GM12878 (cell line): ENCODE measurements at regions not wholly inside any gene's neighbourhood (a gene's known extent, or its start where the extent isn't known, plus 50 kb on each side); places are given as distances from the start of the nearest gene placed in this dataset.

Experiments used
- ATAC-seq: fragments of 200-7000 bp; cut with Tn5 transposase; 3 replicates; pipeline ENCODE4 v1.9.1; 2020; ENCODE audit warnings: mild to moderate bottlenecking, moderate library complexity
- BruUV-seq: library from RNA; stranded (reverse); fragments of 400-500 nt; replicated peaks from 2 replicates; lab custom pipeline; 2021; lab: Mats Ljungman, UMichigan
- CTCF ChIA-PET: fragments of 300-600 bp; sonication (Branson Sonifier 250); formaldehyde crosslinking; extraction: SDS; loops from one replicate; lab custom pipeline; 2021; ENCODE audit warnings: inconsistent platforms; lab: Yijun Ruan, JAX
- POLR2A ChIA-PET: fragments of 350-600 bp; formaldehyde crosslinking; extraction: SDS; loops from one replicate; lab custom pipeline; 2021; ENCODE audit warnings: inconsistent platforms; lab: Charles Lee
- RAD21 ChIA-PET: fragments of 300-600 bp; sonication (Branson Sonifier 250); formaldehyde crosslinking; loops from one replicate; lab custom pipeline; 2023; ENCODE audit warnings: antibody characterized with exemption; ENCODE audit not compliant: unreplicated experiment; lab: Charles Lee
- SMC1A ChIA-PET: fragments of 300-600 bp; sonication (Branson Sonifier 250); formaldehyde crosslinking; loops from one replicate; lab custom pipeline; 2023; ENCODE audit not compliant: unreplicated experiment, uncharacterized antibody; lab: Charles Lee
- DNase-seq: peaks from one replicate; pipeline ENCODE4 v3.0.0-alpha.2; 2011; ENCODE audit warnings: low read depth, low spot score
- FAIRE-seq: peaks from 3 replicates; lab custom pipeline; 2011; peaks lifted over from hg19 to GRCh38; lab: Jason Lieb, UNC
- H2AFZ ChIP-seq: 2 replicates; pipeline ENCODE4 v1.6.0; 2011; ENCODE audit warnings: low read depth, low read length, control low read depth; ENCODE audit not compliant: control insufficient read depth
- H3K27ac ChIP-seq: 2 replicates; pipeline ENCODE4 v1.5.1; 2011; ENCODE audit warnings: control low read depth; ENCODE audit not compliant: control insufficient read depth, insufficient read depth
- H3K27me3 ChIP-seq, 2 experiments: replicated peaks in 1 of 2; 2 replicates each; pipeline versions ENCODE4 v1.6.0 to v1.6.1; 2011; ENCODE audit warnings: low read length in 1 of 2; ENCODE audit not compliant: control insufficient read depth in 2 of 2, insufficient read depth in 2 of 2
- H3K36me3 ChIP-seq, 2 experiments: 2 replicates each; pipeline ENCODE4 v1.5.1; 2011; ENCODE audit warnings: low read length in 1 of 2; ENCODE audit not compliant: control insufficient read depth in 2 of 2, insufficient read depth in 2 of 2
- H3K4me1 ChIP-seq: 2 replicates; pipeline ENCODE4 v1.6.1; 2011; ENCODE audit warnings: mild to moderate bottlenecking, low read length, moderate library complexity, mixed read lengths; ENCODE audit not compliant: control insufficient read depth, insufficient read depth
- H3K4me2 ChIP-seq: 2 replicates; pipeline ENCODE4 v1.6.0; 2011; ENCODE audit warnings: control low read depth; ENCODE audit not compliant: control insufficient read depth, insufficient read depth
- H3K4me3 ChIP-seq: fragments of 200-600 bp; sonication (generic); 2 replicates; pipeline ENCODE4 v1.5.1; 2016
- H3K79me2 ChIP-seq: 2 replicates; pipeline ENCODE4 v1.6.0; 2011; ENCODE audit warnings: low read length; ENCODE audit not compliant: control insufficient read depth, insufficient read depth
- H3K9ac ChIP-seq: 2 replicates; pipeline ENCODE4 v1.8.0; 2011; ENCODE audit warnings: low read length, control low read depth, mixed read lengths; ENCODE audit not compliant: control insufficient read depth, insufficient read depth
- H3K9me3 ChIP-seq: replicated peaks from 3 replicates; pipeline ENCODE4 v1.5.1; 2011; ENCODE audit warnings: mild to moderate bottlenecking, low read length; ENCODE audit not compliant: control insufficient read depth, insufficient read depth
- H4K20me1 ChIP-seq: 2 replicates; pipeline ENCODE4 v1.6.0; 2011; ENCODE audit not compliant: control insufficient read depth, insufficient read depth
- CREM ChIP-seq: IDR thresholded peaks from 2 replicates; pipeline ENCODE4 v1.6.1; 2014; ENCODE audit warnings: antibody characterized with exemption, low read depth
- EGR1 ChIP-seq, 2 experiments: IDR thresholded peaks; 1 replicate in 1 of 2; 2 replicates in 1 of 2; pipeline ENCODE4 v1.6.1; 2011 to 2012; ENCODE audit warnings: low read depth in 2 of 2, low read length in 2 of 2, borderline replicate concordance in 1 of 2, mild to moderate bottlenecking in 1 of 2, moderate library complexity in 1 of 2
- GABPA ChIP-seq: IDR thresholded peaks from 2 replicates; pipeline ENCODE4 v1.6.1; 2014; ENCODE audit warnings: antibody characterized with exemption, low read depth, mild to moderate bottlenecking, inconsistent platforms
- HDAC2 ChIP-seq: fragments of 200-600 bp; sonication (generic); IDR thresholded peaks from 2 replicates; pipeline ENCODE4 v1.6.1; 2017
- HDGF ChIP-seq: fragments of 450-650 bp; IDR thresholded peaks from 2 replicates; pipeline ENCODE4 v1.6.1; 2016; ENCODE audit warnings: antibody characterized with exemption
- POLR2AphosphoS2 ChIP-seq: IDR thresholded peaks from 2 replicates; pipeline ENCODE4 v1.6.1; 2011; ENCODE audit warnings: low read depth, mild to moderate bottlenecking, low read length, improper control_type of control experiment, moderate library complexity
- RBBP5 ChIP-seq: fragments of 200-600 bp; sonication (generic); conservative IDR thresholded peaks from 2 replicates; pipeline ENCODE4 v1.6.1; 2016
- ZBTB11 ChIP-seq: fragments of 450-650 bp; formaldehyde crosslinking; IDR thresholded peaks from 2 replicates; pipeline ENCODE4 v1.5.0; 2022; ENCODE audit warnings: mild to moderate bottlenecking, missing genetic modification characterization
- ZNF687 ChIP-seq: fragments of 450-650 bp; IDR thresholded peaks from 2 replicates; pipeline ENCODE4 v1.6.1; 2017; ENCODE audit warnings: mild to moderate bottlenecking, moderate library complexity
- WGBS: methylation state at CpG from one replicate; pipeline ENCODE4 v1.1.6; 2016; ENCODE audit warnings: low lambda C conversion rate; ENCODE audit not compliant: insufficient replicate concordance, insufficient coverage; ENCODE audit errors: missing lambda C conversion rate; 5-methylcytosine and 5-hydroxymethylcytosine counted together
- in situ Hi-C: fragments of 300-500 bp; cut with MboI; formaldehyde crosslinking; loops from 9 replicates; pipeline ENCODE4 v1.14.3; 2018; ENCODE audit warnings: mixed read lengths
- intact Hi-C: fragments of 100-400 bp; cut with micrococcal nuclease; formaldehyde crosslinking; loops from one replicate; pipeline ENCODE4 v1.14.2; 2022; ENCODE audit not compliant: unreplicated experiment
- TF ChIP-seq, protein P1 (sequence below): fragments of 450-650 bp; IDR thresholded peaks from 2 replicates; pipeline ENCODE4 v1.6.1; 2017; ENCODE audit warnings: antibody characterized with exemption, mild to moderate bottlenecking, moderate library complexity
- TF ChIP-seq, protein P2 (sequence below): IDR thresholded peaks from 2 replicates; pipeline ENCODE4 v1.6.1; 2012; ENCODE audit warnings: low read depth, low read length, improper control_type of control experiment

DNA sequence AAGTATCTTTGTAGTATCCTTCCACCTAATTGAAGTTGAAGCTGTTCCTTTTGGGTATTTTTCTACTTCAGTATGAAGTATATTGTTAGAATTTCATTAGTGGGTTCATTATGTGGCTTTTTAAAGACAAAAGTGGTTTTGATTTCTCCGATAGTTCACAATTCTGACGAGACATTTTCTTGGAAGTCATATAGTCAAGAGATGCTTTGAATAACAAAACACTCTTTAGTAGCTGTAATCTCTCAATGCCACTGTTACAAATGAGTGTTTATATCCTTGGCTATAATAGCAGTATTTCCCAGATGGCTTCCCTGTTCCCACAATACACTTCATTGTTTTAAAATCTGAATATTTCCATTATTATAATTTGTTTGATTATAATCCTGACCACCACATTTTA lies 108.7 kb upstream of the F3 start:
- in situ Hi-C loops (no loop called here), intact Hi-C loops (no loop called here)
- Histone ChIP-seq H3K79me2 (no peaks in the 10 kb centered on the region), H3K9me3 (no peaks in the 10 kb centered on the region), H3K4me1 (no peaks in the 10 kb centered on the region), H3K4me2 (no peak overlapping the region), H4K20me1 (no peaks in the 10 kb centered on the region), H3K27ac (no peak overlapping the region), H2AFZ (no peak overlapping the region), H3K36me3 (no peaks in the 10 kb centered on the region), H3K4me3 (no peak overlapping the region), H3K27me3 (peaks cover 0 to 2% of the 10 kb centered on the region in 2 experiments; a peak in 2 of 4 replicates), H3K9ac (no peak overlapping the region)
- no peak for ATAC-seq
- ChIA-PET RAD21 (no interaction called here), SMC1A (no interaction called here), POLR2A (no interaction called here), CTCF (no interaction called here)
- no TSS peak for BruUV-seq
- TF ChIP-seq ZNF687 (no peak), POLR2AphosphoS2 (no peak), ZBTB11 (CRISPR knock-in tag) (no peak), EGR1 (IDR thresholded peaks at IDR 0.05; ENCODE audit: borderline replicate concordance in 1 of 2, low read depth in 2 of 2, low read length in 2 of 2) (no peak), RBBP5 (no peak), HDAC2 (no peak), HDGF (no peak), GABPA (no peak), CREM (no peak)
- TF ChIP-seq, protein P1, sequence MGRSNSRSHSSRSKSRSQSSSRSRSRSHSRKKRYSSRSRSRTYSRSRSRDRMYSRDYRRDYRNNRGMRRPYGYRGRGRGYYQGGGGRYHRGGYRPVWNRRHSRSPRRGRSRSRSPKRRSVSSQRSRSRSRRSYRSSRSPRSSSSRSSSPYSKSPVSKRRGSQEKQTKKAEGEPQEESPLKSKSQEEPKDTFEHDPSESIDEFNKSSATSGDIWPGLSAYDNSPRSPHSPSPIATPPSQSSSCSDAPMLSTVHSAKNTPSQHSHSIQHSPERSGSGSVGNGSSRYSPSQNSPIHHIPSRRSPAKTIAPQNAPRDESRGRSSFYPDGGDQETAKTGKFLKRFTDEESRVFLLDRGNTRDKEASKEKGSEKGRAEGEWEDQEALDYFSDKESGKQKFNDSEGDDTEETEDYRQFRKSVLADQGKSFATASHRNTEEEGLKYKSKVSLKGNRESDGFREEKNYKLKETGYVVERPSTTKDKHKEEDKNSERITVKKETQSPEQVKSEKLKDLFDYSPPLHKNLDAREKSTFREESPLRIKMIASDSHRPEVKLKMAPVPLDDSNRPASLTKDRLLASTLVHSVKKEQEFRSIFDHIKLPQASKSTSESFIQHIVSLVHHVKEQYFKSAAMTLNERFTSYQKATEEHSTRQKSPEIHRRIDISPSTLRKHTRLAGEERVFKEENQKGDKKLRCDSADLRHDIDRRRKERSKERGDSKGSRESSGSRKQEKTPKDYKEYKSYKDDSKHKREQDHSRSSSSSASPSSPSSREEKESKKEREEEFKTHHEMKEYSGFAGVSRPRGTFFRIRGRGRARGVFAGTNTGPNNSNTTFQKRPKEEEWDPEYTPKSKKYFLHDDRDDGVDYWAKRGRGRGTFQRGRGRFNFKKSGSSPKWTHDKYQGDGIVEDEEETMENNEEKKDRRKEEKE: no peak
- TF ChIP-seq, protein P2, sequence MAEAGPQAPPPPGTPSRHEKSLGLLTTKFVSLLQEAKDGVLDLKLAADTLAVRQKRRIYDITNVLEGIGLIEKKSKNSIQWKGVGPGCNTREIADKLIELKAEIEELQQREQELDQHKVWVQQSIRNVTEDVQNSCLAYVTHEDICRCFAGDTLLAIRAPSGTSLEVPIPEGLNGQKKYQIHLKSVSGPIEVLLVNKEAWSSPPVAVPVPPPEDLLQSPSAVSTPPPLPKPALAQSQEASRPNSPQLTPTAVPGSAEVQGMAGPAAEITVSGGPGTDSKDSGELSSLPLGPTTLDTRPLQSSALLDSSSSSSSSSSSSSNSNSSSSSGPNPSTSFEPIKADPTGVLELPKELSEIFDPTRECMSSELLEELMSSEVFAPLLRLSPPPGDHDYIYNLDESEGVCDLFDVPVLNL: no peak
- DNase-seq: no peak
- no peak for FAIRE-seq
- 88% methylated on average over 2 of the region's 2 CpGs for WGBS
